Caco-2 (cell line): ENCODE measurements at regions not wholly inside any gene's neighbourhood (a gene's known extent, or its start where the extent isn't known, plus 50 kb on each side); places are given as distances from the start of the nearest gene placed in this dataset.

Source experiments
- BruUV-seq: library from RNA; stranded (reverse); fragments of 400-500 nt; replicated peaks from 2 replicates; lab custom pipeline; 2021; lab: Mats Ljungman, UMichigan
- CTCF ChIA-PET: fragments of 300-600 bp; sonication (Branson Sonifier 250); formaldehyde crosslinking; loops from one replicate; lab custom pipeline; 2022; ENCODE audit warnings: antibody characterized with exemption; lab: Charles Lee
- POLR2A ChIA-PET: fragments of 300-600 bp; sonication (Branson Sonifier 250); formaldehyde crosslinking; loops from one replicate; lab custom pipeline; 2022; ENCODE audit warnings: antibody characterized with exemption; lab: Charles Lee
- DNase-seq, 2 experiments: peaks; one replicate each; pipeline versions ENCODE4 v3.0.0 to v3.0.0-alpha.2; 2020 to 2022
- H3K27me3 ChIP-seq: replicated peaks from 2 replicates; pipeline ENCODE4 v1.6.0; 2011; ENCODE audit warnings: low read length; ENCODE audit not compliant: control insufficient read depth, insufficient read depth
- H3K36me3 ChIP-seq: 2 replicates; pipeline ENCODE4 v1.5.1; 2011; ENCODE audit warnings: low read length; ENCODE audit not compliant: control insufficient read depth, insufficient read depth
- H3K4me1 ChIP-seq: fragments of 250-450 bp; sonication (Bioruptor Pico); 2 replicates; pipeline ENCODE4 v1.5.1; 2020; ENCODE audit warnings: mild to moderate bottlenecking
- H3K4me3 ChIP-seq: 2 replicates; pipeline ENCODE4 v1.5.1; 2011; ENCODE audit warnings: low read depth, mild to moderate bottlenecking, control low read depth, low read length
- H3K9me3 ChIP-seq: fragments of 250-450 bp; sonication (Bioruptor Pico); 2 replicates; pipeline ENCODE4 v1.5.1; 2020; ENCODE audit warnings: mild to moderate bottlenecking, moderate library complexity
- H3K27ac Mint-ChIP-seq: one replicate; pipeline ENCODE4 v1.8.0; 2022; ENCODE audit warnings: mixed read lengths; ENCODE audit not compliant: unreplicated experiment
- H3K27me3 Mint-ChIP-seq: one replicate; pipeline ENCODE4 v1.8.0; 2022; ENCODE audit warnings: mixed read lengths; ENCODE audit not compliant: insufficient read depth, unreplicated experiment
- H3K36me3 Mint-ChIP-seq: one replicate; pipeline ENCODE4 v1.8.0; 2022; ENCODE audit warnings: mild to moderate bottlenecking, mixed read lengths; ENCODE audit not compliant: insufficient read depth, unreplicated experiment
- H3K4me1 Mint-ChIP-seq: one replicate; pipeline ENCODE4 v1.8.0; 2022; ENCODE audit warnings: low read depth, mixed read lengths; ENCODE audit not compliant: unreplicated experiment
- H3K4me3 Mint-ChIP-seq: one replicate; pipeline ENCODE4 v1.8.0; 2022; ENCODE audit warnings: mild to moderate bottlenecking, moderate library complexity, mixed read lengths; ENCODE audit not compliant: unreplicated experiment
- H3K9me3 Mint-ChIP-seq: one replicate; pipeline ENCODE4 v1.8.0; 2022; ENCODE audit warnings: mixed read lengths; ENCODE audit not compliant: unreplicated experiment
- CTCF ChIP-seq, 2 experiments: fragments of 200-600 bp in 1 of 2; IDR thresholded peaks; 1 replicate in 1 of 2; 2 replicates in 1 of 2; pipeline versions ENCODE4 v1.5.1 to v1.8.0; 2011 to 2022; ENCODE audit warnings: antibody characterized with exemption in 1 of 2, control low read depth in 1 of 2, inconsistent platforms in 1 of 2, low read depth in 1 of 2, low read length in 1 of 2, mild to moderate bottlenecking in 1 of 2, moderate library complexity in 1 of 2; ENCODE audit not compliant: insufficient read depth in 1 of 2, severe bottlenecking in 1 of 2, unreplicated experiment in 1 of 2
- intact Hi-C: fragments of 100-400 bp; cut with micrococcal nuclease; formaldehyde crosslinking; loops from one replicate; pipeline ENCODE4 v1.10.0; 2022; ENCODE audit not compliant: unreplicated experiment

GRCh38 chr9:121561385-121562222 is 62.0 kb upstream of the GGTA1 start:
- Histone ChIP-seq H3K36me3 (no peaks in the 10 kb centered on the region), H3K27me3 (no peaks in the 10 kb centered on the region), H3K9me3 (no peaks in the 10 kb centered on the region), H3K4me1 (no peaks in the 10 kb centered on the region), H3K4me3 (no peak overlapping the region)
- Mint-ChIP-seq H3K36me3 (no peaks in the 10 kb centered on the region), H3K27ac (peak overlapping the region; percentile 3), H3K27me3 (peaks cover 18% of the 10 kb centered on the region), H3K4me3 (no peak overlapping the region), H3K4me1 (peaks cover 7% of the 10 kb centered on the region), H3K9me3 (no peaks in the 10 kb centered on the region)
- ChIA-PET CTCF (interaction anchor here (0.6 to 0.9 kb wide), 4 partner anchors 11 to 173 kb away, joined by 3 to 4 read pairs (median 3); no protein-coding TSS in a partner anchor), POLR2A (no interaction called here)
- TF ChIP-seq CTCF (IDR thresholded peaks at IDR 0.05; ENCODE audit: insufficient read depth in 1 of 2, low read depth in 1 of 2, low read length in 1 of 2, severe bottlenecking in 1 of 2, unreplicated experiment in 1 of 2), result no peak
- no peak for DNase-seq
- BruUV-seq, result no TSS peak
- intact Hi-C loops, result no loop called here

- Mint-ChIP-seq H3K27me3 (peaks cover 18% of the 10 kb centered on the region), H3K9me3 (no peaks in the 10 kb centered on the region), H3K27ac (peak overlapping the region; percentile 3), H3K4me1 (peaks cover 7% of the 10 kb centered on the region), H3K4me3 (no peak overlapping the region), H3K36me3 (no peaks in the 10 kb centered on the region)
- no peaks in the 10 kb centered on the region for H3K4me1 ChIP-seq
- no TSS peak for BruUV-seq
- no peak for DNase-seq
- CTCF ChIA-PET, result interaction anchor here (0.6 kb wide), 1 partner anchor 20 kb away, joined by 3 read pairs; no protein-coding TSS in a partner anchor
- TF ChIP-seq CTCF (IDR thresholded peaks at IDR 0.05; ENCODE audit: insufficient read depth in 1 of 2, low read depth in 1 of 2, low read length in 1 of 2, severe bottlenecking in 1 of 2, unreplicated experiment in 1 of 2), result no peak
- intact Hi-C loops, result no loop called here
- H3K36me3 ChIP-seq, result no peaks in the 10 kb centered on the region
- H3K27me3 ChIP-seq, result no peaks in the 10 kb centered on the region
- POLR2A ChIA-PET, result no interaction called here
- no peaks in the 10 kb centered on the region for H3K9me3 ChIP-seq
- H3K4me3 ChIP-seq, result no peak overlapping the region
These were observed 62.7 kb upstream of the GGTA1 start for GRCh38 chr9:121562301-121562700.

DNA sequence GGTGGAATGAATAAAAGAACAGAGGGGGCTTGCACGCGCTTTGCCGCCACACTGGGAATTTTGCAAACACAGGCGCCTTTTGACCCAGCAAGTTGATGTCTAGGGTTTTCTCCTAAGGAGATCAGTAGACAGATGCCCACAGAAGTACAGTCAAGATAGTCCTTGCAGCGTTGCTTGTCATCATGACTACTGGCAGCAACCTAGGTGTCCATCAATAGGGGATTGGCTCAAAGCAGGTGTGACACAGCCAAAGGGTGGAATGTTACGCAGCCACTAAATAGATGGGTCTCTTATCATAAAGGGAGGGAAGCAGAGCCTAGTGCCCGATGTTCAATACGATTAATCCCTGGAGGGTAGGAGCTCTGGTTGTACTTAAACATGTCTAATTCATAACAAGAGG is 63.8 kb upstream of the GGTA1 start:
- Mint-ChIP-seq H3K27ac (no peak overlapping the region), H3K27me3 (peaks cover 18% of the 10 kb centered on the region), H3K36me3 (no peaks in the 10 kb centered on the region), H3K4me1 (peaks cover 7% of the 10 kb centered on the region), H3K9me3 (no peaks in the 10 kb centered on the region), H3K4me3 (no peak overlapping the region)
- no peaks in the 10 kb centered on the region for H3K9me3 ChIP-seq
- no peaks in the 10 kb centered on the region for H3K36me3 ChIP-seq
- POLR2A ChIA-PET, result no interaction called here
- no peak for DNase-seq
- H3K27me3 ChIP-seq, result no peaks in the 10 kb centered on the region
- intact Hi-C loops, result no loop called here
- H3K4me1 ChIP-seq, result no peaks in the 10 kb centered on the region
- CTCF ChIA-PET, result no interaction called here
- H3K4me3 ChIP-seq, result no peak overlapping the region
- no TSS peak for BruUV-seq
- no peak for TF ChIP-seq CTCF (IDR thresholded peaks at IDR 0.05; ENCODE audit: insufficient read depth in 1 of 2, low read depth in 1 of 2, low read length in 1 of 2, severe bottlenecking in 1 of 2, unreplicated experiment in 1 of 2)
